SK-N-SH (cell line): ENCODE measurements at regions not wholly inside any gene's neighbourhood (a gene's known extent, or its start where the extent isn't known, plus 50 kb on each side); places are given as distances from the start of the nearest gene placed in this dataset.

Source experiments
- EP300 ChIP-seq, 2 experiments: IDR thresholded peaks; 2 replicates each; pipeline versions ENCODE4 v1.4.0 to v1.6.1; 2012; ENCODE audit warnings: borderline replicate concordance in 1 of 2, low read depth in 1 of 2, low read length in 1 of 2
- TF ChIP-seq, protein P1 (sequence below): fragments of 200-600 bp; sonication (generic); IDR thresholded peaks from 2 replicates; pipeline ENCODE4 v1.6.1; 2017; ENCODE audit warnings: antibody characterized with exemption, mild to moderate bottlenecking, moderate library complexity

DNA sequence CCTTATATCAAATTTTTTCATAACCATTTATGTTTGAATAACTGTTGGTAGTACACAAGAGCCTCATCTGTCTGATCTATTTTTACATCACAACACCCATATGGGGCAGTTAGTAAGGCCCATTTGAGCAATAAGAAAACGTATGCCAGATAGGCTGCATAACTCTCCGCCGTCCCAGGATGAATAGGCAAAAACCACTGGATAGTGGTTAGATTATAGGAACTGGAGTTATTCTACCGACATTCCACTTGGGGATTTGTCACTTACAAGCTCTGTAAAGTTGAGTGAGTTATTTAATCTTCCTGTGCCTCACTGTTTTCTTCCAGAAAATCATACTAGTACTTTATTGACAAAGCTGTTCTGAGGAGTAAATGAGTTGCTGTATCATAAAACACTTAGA is 881.9 kb downstream of the QKI start:
- TF ChIP-seq EP300 (IDR thresholded peaks at IDR 0.05; ENCODE audit: borderline replicate concordance in 1 of 2, low read depth in 1 of 2, low read length in 1 of 2): no peak
- TF ChIP-seq, protein P1, sequence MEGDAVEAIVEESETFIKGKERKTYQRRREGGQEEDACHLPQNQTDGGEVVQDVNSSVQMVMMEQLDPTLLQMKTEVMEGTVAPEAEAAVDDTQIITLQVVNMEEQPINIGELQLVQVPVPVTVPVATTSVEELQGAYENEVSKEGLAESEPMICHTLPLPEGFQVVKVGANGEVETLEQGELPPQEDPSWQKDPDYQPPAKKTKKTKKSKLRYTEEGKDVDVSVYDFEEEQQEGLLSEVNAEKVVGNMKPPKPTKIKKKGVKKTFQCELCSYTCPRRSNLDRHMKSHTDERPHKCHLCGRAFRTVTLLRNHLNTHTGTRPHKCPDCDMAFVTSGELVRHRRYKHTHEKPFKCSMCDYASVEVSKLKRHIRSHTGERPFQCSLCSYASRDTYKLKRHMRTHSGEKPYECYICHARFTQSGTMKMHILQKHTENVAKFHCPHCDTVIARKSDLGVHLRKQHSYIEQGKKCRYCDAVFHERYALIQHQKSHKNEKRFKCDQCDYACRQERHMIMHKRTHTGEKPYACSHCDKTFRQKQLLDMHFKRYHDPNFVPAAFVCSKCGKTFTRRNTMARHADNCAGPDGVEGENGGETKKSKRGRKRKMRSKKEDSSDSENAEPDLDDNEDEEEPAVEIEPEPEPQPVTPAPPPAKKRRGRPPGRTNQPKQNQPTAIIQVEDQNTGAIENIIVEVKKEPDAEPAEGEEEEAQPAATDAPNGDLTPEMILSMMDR: no peak
